ENCODE measurements at regions not wholly inside any gene's neighbourhood (a gene's known extent, or its start where the extent isn't known, plus 50 kb on each side); places are given as distances from the start of the nearest gene placed in this dataset.

- no peak for TF ChIP-seq CTCF (IDR thresholded peaks at IDR 0.05)
- TF ChIP-seq POLR2A (IDR thresholded peaks at IDR 0.05) = no peak
Observed at GRCh38 chr11:15705891-15706290, 591.2 kb downstream of the INSC start.
